CD4-positive, alpha-beta T cell treated with Interleukin-21 for 1 hour (primary cell): ENCODE measurements at regions not wholly inside any gene's neighbourhood (a gene's known extent, or its start where the extent isn't known, plus 50 kb on each side); places are given as distances from the start of the nearest gene placed in this dataset.

Source experiments
- DNase-seq: peaks from one replicate; pipeline ENCODE4 v3.0.0-alpha.2; 2020

DNA sequence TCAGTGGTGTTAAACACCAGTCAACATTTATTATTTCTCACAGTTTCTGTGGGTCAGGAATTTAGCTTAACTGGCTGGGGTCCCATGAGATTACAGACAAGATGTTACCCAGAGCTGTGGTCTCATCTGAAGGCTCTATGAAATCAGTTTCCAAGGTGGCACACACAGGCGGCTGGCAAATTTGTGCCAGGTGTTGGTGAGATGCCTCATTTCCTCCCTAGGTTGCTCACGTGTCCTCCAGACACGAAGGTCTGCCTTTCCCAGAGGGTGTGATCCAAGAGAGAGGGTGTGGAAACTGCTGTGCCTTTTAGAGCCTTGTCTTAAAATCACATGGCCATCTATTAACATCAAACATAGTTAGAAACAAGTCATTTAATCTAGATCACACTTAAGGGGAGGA lies 209.0 kb downstream of the JCAD start:
- DNase-seq = no peak

DNA sequence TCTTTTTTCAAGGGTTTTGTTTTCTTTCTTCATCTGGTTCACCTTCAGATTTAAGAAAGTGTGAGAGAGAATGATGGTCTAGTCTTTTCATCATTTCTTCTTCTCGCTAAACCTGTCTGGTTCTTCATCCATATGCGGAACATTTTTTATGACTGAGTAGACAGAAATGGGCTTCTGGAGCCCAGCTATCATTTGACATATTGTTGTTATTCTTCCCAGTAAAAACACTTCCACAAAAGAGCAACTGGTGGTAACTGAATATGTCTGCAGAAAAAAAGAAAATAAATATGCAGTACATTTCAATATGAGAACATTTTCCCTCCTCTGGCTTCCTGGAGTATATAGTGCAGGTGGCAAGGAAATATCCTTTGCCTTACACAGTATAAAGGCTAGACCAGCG lies 209.5 kb downstream of the JCAD start:
- no peak for DNase-seq

DNA sequence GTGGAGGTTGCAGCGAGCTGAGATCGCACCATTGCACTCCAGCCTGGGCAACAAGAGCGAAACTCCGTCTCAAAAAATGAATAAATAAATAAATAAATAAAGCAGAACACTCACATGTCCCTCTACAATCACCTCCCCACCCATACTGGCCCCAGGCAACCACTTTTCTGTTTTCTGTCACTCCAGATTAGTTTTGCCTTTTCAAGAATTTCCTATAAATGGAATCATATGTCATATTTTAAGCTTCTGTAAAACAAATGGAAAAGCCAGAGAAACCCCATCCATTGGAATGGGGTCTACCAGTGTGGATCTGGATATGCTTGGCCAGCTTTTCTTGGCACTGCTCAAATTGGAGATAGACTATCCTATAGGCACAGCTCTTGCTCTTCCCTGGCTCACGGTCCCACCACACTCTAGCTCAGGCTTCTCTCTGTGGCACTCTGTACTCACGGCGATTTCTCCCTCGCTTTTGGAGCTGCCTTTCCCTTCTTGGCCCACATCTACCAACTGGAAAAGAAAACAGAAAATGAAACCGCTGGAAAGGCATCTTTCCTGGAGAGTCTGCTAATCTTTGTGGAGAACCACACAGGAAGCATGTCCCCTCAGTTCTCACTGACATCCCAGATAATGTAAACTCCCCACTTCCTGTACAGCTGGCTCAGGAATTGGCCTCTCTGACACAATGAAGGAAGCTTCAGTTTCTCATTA lies 210.1 kb downstream of the JCAD start:
- no peak for DNase-seq

DNA sequence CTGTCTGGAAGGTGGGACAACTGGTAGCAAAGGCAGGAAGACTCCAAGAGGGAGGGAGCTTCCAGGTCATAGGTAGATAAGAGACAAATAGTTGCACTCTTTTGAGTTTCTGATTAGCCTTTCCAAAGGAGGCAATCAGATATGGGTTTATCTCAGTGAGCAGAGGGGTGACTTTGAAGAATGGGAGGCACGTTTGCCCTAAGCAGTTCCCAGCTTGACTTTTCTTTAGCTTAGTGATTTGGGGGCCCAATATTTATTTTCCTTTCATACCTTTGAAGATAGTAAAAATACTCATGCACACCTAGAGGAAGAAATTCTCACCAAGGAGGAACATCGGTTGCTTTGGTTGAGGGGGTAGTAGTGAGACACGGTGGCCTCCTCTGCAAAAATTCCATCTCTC lies 212.1 kb upstream of the SVIL start:
- no peak for DNase-seq

DNA sequence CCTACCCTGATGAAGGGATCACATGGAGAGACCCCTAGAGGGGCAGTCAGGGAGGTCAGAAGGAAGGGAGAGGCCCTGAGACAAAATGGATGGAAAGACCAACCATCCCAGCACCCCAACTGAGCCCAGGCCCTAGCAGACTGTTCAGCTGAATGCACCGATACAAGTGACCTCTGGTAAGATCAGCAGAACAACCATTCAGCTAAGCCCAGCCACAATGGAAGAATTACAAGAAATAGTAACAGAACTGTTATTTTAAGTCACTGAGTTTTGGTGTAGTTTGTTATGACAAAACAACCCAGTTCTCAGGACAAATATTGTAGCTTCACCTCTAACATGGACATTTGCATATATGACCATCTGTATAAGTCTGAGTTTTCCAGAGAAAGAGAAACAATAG lies 210.4 kb upstream of the SVIL start:
- DNase-seq = no peak

DNA sequence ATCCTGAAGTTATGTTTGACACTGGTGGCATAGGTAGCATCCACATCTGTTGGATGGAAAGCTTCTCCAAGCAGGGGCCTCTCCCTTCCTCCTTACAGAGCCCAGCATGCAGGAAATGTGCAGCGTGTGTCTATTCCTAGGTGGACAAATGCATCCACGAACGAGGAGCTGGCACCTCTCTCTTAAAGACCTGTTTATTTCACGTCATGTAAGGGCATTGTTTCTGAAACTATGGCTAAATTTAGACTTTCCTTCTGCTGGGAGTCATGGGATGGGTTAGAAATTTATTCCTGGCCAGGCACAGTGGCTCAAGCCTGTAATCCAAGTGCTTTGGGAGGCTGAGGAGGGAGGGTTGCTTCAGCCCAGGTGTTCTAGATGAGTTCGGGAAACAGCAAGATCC lies 208.4 kb upstream of the SVIL start:
- DNase-seq = no peak

DNA sequence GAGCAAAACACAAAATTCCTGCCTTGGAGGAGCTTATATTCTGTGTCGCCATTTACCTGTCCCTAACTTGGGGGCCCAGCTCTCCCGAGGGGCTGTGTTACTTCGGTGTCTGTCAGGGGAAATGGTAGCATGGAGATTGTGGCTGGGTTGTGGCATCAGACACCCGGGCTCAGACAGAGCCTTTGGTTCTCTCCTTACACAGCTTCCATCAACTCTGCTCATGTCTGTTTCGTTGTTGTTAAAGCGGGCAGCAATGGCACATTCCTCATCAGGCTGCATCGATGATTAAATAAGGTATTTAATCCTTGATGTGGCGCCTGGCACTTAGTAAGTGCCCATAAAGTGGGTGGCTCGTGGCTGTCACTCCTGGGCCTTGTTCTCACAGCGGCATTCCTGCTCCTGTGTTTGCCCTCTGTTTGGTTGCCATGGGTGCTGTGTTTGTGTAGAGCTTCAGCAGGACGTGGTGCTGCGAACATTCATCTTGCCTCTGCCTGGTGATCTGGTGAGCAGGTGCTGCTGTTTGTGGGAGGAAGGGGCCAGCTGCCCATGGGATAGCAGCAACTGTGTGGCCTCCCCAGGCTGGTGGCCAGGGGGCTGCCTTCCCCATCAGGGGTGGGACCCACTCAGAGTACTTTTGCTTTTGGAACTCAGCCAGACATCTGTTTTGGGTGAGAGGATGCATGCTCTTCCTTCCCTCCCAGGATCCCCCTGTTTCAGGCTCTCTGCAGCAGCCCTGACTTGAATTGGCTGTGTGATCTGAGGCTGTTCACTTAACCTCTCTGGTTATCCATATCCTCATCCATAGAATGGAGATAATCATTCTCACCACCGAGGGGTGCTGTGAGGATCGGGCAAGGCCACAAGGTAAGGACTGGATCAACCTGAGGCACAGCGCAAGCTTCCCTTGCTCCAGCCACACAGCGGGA lies 207.2 kb upstream of the SVIL start:
- DNase-seq = no peak

DNA sequence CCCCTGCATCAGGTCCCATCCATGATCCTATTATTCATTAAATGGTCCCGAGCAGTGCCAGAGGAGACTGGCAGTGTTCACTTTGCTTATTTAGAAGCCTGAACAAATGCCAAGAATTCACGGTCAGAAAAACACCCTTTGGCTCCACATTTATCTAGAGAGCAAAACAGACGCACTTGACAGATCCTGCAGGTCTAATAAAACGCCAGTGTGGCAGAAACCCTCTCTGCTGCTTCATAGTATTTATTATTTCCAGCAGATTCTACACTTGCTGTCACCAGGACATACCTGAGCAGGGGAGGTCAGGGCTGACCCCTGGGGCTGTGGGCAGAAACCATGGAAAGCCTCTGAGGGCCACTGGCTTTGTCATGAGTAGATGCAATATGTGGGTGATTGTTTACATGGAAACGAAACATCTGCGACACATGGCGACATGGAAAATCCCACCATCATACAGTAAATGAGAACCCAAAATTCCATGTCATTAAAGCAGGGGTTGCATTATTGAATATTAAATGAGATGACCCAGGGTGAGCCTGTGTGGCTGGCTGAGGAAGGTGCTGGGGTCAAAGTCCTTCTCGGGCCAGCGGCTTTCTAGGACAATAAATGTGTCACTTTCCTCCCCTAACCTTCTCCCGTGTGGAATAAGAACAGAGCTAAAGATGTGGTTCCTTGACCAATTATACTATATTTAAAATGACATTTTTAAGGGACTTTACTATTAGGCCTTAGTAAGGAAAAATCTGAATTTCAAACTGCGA lies 205.9 kb upstream of the SVIL start:
- DNase-seq = no peak

DNA sequence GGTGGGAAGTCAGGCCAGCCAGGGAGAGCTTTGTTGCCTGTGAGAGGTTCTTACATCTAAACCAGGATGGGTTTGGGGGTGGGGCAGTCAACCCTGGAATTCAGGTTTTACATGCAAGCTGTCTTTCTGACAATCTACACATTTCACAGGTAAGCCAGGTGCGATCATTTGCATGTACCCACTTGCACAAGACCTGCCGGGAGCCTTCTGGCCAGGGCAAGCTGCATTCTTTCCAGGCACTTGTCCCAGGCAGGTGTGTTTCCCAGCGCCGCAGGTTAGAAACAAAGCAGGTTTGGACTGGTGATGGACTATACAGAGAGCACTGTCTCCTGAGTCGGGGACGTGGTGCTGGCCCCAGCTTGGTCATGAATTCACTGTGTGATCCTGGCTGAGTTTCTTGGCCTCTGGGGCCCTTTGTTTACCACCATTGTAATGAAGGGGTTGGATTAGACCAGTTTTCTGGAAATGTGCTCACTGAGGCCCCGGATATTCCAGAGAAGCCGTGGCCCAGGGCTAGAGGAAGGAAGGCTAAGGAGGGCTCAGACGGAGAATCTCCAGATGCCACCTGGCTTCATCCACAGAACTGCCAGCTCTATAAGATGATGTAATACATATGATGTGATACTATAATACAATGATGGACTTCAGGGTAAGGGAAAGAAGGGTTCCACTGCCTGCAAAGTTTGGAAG lies 205.2 kb upstream of the SVIL start:
- no peak for DNase-seq

DNA sequence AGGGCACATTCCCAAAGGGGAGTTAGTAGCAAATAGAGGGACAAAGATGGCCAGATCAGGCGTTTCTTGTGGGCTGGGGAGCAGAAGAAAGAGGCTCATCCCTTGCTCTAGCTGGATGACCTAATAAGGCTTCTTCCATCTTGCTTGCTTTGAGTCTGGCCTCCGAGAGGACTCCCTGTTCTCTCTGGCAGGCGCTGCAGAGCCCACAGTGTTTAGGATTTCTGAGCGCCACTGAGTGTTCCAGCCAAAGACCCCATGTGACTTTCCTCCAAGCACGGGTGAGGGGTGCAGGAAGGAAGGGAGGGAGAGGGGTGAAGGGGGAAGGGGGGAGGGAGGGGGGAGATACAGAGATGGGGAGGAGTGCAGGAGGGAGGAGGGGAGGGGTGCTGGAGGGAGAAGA lies 203.8 kb upstream of the SVIL start:
- DNase-seq = no peak

DNA sequence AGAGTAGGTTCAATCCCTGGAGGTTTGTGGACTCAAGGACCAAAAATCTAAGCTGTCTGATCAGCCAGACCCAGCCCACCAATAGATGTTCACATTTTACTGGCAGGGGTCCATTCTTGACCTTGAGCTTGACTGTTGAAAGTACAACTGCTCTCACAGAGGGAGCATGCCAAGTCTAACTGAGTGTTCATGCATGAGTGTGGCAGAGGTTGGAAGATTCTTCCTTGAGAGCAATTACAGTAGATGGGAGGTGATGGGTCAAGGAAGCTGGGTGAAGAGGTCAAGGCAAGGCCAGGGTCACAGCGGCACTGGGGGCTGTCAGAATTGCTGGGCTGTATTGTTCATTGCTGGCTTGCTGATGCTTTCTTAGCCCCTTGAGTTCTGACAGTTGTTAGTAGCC lies 202.8 kb upstream of the SVIL start:
- DNase-seq = no peak

DNA sequence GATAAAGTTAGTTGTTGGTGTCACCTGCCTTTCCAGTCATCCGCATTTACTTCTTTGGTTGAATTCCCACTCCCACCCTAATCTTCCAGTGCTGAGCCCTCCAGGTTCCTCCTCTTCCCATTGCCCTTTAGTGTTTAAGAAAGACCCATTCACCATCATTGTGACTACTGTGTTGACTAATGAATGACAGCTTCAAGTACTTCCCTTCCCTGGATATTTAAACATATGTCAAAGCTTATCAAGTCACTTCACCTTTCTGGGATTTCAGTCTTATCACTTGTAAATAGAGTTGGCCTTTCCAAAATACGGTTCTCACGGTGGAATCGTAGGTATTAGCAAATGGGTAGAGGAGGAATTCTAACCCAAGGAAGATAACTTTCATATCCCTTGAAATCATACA lies 201.6 kb upstream of the SVIL start:
- no peak for DNase-seq

DNA sequence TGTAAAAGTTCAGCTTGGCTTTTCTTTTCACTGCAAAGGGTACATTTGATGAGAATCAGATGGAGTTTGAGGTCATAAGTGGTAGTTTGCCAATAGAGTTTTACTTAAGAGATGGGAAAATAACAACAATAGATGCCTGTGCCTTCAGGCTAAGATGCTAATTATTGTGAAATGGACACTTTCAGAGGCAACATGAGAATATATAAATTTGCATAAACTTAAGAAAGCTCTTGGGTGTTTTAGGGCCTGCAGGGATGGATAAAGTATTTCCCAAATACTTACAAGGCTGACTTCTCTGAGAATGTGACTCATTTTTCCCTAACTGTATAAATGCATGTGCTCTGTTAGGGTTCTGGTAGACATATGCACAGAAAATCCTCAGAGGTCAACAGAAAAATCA lies 200.3 kb upstream of the SVIL start:
- DNase-seq = no peak

DNA sequence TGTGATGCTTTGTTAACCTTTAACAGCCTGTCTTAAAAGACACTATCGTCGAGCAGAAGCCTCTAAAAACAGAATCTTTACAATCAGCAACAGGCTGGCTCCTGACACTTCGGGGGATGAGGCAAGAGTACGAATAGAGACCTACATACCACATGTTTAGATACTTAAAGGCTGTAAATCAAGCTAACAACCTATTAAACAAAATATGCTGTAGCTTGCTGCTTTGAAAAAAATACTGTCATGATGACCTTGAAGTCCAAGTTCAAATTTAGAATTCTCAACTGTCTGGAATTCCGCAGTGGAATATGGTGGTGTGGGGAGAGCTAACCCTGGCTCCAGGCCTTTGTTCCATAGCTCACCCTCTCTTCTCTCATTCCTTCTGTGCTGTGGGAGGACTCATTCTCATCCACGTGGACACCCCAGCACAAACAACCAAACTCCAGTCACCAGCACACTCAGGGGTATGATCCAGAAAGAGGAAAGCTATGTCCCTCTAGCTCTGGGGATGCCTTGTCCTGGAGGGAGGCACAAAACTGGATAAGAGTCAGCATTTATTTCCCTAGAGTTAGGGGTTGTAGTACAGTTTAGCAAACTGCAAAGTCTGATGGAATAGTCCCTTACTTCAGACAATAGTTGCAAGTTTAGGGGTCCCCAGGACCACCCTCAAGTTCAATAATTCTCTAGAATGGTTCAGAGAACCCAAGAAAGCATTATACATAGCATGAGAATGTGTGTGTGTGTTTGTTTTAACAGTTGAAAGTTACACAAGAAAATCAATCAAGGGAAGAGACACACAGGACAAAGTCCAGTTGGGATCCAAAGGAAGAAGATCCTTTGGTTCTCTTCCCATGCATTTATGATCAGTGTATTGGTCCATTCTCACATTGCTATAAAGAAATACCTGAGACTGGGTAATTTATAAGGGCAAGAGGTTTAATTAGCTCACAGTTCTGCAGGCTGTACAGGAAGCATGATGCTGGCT lies 196.1 kb upstream of the SVIL start:
- DNase-seq = no peak

DNA sequence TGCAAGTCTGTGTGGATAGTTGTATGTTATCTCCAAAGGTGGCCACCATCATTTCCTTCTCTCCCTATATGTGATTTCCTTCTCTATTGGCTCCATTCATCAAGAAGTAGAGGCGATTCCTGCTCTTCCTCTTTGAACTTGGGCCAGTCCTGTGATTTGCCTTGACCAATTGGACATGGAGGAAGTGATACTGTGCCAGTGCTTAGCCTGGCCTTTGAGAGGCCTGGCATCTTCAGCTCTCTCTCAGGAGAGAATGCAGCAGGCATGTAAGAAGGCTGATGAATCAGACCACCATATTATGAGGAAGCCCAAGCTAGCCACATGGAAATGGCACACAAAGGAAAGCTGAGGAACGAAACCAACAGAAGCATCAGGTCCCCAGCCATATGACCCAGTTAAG lies 195.0 kb upstream of the SVIL start:
- DNase-seq = no peak

DNA sequence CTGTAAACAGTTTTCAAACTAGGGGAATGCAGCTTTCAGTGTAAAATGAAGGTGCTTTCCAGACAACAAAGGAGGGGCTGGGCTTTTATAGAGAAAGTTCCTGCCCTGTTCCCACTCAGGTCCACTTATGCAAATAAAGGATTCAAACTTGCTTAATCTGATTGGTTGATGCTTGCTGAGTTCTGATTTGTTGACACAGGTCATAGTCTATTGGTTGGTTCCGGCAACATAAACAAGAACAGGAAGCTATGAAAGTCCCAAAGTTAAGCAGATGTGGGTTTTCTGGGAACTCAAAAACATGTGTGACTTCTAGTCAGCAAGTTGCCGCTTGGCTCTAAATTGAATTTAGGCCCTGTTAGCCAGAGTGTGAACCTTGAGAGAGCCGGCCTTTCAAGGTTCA lies 194.2 kb upstream of the SVIL start:
- no peak for DNase-seq

DNA sequence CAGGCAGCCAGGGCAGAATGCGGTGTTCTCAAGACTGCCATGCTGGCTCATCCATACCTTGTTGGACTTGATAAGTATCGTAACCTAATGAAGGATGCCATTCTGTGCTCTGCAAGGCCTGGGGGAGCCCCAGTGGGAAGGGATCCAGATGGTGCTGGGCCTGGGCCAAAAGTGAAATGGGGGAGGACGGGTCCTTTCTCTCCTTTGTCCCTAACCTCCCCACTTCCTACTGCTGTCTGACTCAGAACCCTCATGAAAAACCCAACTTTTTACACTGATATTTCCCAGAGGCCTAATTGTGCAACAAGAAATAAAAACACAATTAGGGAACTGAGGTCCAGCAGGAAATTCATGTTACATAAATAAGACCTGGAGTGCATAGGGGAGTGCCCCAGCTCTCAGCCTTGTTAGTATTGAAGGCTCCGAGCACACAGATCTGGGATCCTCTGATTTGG lies 193.7 kb upstream of the SVIL start:
- DNase-seq = no peak

DNA sequence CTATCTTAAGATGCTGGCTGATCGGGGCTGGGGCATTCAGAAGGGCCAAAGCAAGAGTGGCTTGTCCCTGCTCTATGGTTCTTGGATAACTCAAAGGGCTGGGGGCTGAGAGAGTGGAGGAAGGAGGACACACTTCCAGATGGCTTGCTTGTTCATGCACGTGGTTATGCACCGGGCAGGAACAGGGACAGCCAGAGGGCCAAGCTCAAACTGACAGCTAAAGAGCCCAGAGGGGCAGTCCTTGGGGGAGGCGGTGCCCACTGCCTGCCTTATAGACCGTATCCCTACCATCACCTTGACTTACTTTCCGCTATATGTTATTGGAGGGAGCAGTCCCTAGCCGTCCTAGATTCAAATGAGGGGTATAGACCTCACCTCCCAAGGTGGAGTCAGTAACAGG lies 192.7 kb upstream of the SVIL start:
- no peak for DNase-seq

DNA sequence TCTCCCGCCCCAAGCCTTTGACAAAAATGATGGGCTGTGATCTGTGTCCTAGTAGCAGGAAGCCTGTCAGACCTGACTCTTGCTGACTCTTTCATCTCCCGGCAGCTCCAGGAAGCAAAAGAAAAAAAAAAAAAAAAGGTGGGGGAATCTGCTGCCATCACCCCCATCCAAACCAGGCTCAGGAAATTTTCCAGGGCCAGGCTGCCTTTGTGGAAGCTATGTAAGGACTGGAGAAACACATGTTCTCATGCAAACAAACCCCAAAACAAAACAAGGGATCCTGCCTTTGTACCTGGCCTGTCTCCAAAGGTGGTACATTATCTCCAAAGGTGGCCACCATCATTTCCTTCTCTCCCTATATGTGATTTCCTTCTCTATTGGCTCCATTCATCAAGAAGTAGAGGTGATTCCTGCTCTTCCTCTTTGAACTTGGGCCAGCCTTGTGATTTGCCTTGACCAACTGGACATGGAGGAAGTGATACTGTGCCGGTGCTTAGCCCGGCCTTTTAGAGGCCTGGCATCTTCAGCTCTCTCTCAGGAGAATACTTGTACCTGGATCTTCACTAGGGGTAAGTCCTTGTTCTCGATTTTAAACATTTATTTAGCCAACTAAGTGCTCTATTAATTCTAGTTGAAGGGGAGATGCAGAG lies 192.2 kb upstream of the SVIL start:
- no peak for DNase-seq

DNA sequence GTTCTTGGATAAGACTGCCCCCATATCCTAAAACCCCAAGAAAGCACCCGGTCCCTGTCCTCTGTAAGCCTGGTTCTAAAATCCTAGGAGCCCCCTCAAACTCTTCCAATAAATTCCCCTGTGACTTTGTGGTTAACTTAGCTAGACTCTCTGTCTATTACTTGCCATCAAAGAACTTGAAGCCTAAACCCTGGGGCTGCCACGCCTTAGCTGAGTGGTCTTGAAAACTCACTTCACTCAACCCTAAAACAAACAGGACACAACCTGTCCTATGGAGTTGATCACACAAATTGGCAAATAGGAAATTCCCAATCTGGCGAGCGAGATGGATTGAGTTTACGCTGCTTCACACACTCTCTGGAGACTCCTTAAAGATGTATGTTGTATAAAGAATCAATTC lies 191.4 kb upstream of the SVIL start:
- DNase-seq = no peak

DNA sequence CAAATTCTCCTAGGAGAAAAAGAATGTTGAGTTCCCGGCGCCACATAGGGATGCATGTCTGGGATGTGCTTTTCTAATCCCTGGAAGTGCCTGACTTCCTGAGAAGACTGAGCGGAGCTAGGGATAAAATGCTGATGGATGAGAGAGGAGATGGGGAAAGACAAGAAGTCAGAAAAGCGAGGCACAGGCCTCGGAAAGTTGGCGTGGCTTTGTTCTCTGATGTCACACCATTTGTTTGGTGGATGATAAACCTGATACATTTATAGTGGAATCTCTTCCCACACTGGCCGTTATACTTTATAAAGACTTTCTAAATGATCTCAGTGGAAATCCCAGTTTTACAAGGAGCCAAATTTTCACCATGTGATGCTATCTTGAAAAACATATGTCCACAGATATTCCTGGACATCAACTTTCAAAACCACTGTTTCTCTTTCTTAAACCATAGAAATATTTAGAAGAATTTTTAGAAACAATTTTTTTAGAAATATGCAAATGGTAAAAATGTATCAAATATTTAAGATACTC lies 188.8 kb upstream of the SVIL start:
- DNase-seq = no peak
